EL (cell line): ENCODE measurements at regions not wholly inside any gene's neighbourhood (a gene's known extent, or its start where the extent isn't known, plus 50 kb on each side); places are given as distances from the start of the nearest gene placed in this dataset.
A peak's percentile ranks its signal among the peaks of the same experiment; 100 is the strongest.
"Not testable (repeated sequence)": the region's sequence is repeated elsewhere in the genome, so short reads cannot be mapped to it uniquely, and the experiment has no call there.

Experiments
- DNase-seq: peaks from one replicate; pipeline ENCODE4 v3.0.0-alpha.2; 2016

DNA sequence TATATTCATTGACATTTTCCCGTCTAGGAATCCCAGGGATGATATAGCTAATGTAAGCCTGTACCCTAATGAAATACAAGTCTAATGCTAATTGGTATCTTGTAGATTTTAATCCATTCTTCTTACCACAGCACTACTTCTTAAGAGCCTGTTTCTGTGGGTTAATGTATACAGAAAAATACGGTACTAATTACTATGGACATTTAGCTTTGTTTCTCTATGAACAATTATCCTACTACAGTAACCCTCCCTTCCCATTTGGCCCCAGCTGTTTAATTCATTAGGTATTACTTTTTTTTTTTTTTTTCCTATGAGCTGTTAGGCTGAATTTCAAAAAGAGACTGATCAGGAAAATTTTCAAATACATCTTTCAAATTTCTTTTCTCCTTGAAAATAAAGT is 245.1 kb upstream of the SLC7A11 start:
- DNase-seq: no peak

DNA sequence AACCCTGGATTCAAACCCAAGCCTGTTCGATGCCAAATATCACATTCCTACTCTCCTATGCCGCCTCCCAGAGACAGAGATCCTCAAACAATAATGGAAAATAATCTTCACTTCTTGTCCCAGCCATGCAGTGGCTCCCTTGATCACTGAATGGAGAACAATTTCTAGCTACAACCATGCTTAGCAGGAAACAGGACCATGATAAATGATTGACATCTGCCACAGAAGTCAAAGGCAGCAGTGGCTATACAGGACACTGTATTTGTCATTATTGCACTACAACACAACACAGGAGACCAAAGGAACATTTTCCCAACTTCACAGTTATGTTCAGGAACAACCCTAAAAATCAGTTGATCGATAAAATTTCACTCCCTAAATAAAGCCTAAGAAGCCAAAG is 243.3 kb upstream of the SLC7A11 start:
- no peak for DNase-seq

DNA sequence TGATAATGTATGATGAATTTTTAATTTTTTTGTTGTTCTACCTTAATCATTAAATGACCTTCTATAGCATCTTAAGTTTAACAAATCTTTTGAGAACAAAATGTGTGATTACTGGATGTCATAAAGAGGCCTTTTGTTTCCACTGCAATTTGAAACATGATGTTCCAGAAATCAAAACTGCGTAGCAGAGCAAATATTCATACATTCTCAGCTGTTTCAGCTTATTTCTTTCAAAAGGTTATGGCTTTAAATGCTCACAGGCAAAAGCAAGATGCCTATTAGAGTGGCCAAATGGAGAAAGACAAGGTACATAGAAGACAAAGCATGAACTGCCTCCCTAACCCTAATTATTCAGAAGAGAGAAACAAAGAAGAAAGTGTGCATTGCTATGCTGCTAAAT is 233.0 kb upstream of the SLC7A11 start:
- no peak for DNase-seq

DNA sequence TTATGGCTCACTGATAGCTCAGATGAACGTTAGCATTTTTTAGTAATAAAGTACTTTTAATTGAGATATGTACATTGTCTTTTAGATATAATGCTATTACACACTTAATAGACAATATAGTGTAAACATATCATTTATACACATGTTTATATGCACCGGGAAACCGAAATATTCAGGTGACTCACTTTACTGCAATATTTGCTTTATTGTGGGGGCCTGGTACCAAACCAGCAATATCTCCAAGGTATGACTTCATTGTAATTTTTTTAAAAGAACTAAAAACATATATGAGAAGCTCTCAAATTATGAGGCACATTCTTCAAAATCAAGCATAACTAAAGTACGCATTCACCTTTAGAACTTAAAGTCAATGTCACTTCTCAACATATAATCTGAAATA is 231.2 kb upstream of the SLC7A11 start:
- no peak for DNase-seq

DNA sequence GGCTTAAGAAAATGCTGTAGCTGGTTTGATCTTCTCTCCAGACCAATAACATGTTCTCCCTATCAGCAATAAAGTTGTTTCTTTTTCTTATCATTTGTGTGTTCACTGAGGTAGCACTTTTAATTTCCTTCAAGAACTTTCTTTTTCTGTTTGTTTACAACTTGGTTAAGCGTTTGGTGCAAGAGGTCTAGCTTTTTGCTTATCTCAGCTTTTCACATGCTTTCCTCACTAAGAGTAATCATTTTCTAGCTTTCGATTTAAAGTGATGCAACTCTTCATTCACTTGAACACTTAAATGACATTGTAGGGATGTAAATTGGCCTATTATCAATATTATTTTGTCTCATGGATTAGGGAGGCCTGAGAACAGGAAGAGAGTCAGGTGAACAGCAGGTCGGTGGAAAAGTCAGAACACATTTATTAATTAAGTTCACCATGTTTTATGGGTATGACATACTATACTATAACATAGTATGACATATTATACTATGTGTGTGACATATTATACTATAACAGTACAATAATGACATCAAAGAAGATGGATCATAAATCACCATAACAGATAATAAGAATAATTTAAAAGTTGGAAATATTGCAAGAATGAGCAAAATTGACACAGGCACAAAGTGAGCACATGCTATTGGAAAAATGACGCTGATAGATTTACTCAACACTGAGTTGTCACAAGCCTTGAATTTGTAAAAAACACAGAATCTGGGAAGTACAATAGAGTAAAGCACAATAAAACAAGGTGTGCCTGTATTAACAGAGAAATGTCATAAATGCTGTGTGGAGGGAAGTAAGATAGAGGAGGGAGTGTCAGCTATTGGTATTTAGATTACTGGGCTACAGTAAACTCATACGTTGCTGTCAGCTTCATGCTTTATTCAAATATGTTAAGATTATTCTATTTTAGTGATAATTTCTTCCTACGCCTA is 218.6 kb upstream of the SLC7A11 start:
- no peak for DNase-seq

DNA sequence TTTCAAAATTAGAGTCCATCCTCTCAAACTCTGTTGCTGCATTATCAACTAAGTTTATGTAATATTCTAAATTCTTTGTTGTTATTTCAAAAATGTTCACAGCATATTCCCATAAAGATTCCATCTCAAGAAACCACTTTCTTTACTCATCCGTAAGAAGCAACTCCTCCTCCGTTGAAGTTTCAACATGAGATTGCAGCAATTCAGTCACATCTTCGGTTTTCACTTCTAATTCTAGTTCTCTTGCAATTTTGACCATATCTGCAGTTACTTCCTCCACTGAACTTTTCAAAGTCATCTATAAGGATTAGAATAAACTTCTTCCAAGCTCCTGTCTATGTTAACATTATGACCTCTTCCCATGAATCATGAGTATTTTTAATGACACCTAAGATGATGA is 216.6 kb upstream of the SLC7A11 start:
- DNase-seq: no peak

DNA sequence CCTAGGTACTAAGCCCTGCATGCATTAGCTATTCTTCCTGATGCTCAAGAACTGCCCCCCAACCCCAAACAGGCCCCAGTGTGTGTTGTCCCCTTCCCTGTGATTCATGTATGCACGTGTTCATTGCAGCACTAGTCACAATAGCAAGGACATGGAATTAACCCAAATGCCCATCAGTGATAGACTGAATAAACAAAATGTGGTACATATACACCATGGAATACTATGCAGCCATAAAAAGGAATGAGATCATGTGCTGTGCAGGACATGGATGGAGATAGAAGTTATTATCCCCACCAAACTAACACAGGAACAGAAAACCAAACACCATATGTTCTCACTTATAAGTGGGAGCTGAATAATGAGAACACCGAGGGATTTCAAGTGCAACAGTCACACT is 214.2 kb upstream of the SLC7A11 start:
- not testable (repeated sequence) for DNase-seq

DNA sequence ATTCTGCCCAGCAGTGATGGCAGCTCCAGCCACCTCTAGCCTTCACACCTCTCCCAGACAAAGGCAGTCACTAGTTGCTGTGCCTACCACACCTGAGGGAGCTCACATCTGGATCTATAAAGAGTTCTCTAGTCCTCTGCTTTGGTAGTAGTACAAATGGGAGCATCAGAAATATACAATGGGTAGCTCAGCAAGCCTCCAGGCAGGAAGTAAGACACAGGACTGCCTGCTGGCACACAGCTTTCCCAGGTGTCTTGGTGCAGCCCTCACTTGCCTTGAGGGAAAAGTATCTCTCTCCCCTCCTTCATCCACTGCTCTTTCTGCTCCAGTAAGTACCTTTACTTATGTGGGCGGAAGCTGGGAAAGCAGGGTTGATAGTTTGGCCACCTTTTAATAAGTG is 212.9 kb upstream of the SLC7A11 start:
- DNase-seq: no peak

DNA sequence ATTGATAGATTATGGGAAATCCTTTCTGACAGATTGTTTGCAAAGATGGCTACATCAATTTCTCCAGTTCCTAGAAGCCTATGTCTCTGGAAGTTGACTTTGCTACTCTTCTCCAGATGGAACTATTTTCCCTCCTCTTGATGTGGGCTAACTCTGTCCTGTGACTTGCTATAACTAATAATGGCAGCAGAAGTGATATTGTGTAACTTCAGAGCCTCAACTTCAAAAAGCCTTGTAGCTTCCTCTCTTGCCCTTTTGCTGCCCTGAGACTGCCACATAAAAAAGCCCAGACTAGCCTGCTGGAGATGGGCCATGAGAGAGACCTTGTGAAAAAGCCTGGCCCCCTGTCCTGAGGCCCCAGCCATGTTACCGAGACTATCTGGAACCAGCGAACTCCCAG is 210.7 kb upstream of the SLC7A11 start:
- no peak for DNase-seq

DNA sequence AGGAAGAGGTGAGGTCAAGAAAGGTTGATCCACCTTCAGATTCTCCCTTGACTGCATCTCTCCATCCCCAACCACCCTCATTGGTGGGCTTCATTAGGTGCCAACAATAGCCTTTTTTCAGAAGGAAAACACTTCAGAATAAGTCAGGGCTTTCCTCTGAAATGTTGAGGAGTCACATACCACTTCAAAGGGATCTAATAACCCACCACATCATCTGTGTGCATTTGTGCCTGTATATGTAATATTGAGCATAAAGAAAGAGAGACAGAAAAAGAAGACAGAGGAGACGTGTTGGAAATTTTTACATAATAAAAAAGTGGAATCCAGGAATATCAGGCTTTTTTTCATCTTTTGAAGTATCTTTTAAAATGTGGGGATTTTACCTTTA is 209.1 kb upstream of the SLC7A11 start:
- DNase-seq: no peak

DNA sequence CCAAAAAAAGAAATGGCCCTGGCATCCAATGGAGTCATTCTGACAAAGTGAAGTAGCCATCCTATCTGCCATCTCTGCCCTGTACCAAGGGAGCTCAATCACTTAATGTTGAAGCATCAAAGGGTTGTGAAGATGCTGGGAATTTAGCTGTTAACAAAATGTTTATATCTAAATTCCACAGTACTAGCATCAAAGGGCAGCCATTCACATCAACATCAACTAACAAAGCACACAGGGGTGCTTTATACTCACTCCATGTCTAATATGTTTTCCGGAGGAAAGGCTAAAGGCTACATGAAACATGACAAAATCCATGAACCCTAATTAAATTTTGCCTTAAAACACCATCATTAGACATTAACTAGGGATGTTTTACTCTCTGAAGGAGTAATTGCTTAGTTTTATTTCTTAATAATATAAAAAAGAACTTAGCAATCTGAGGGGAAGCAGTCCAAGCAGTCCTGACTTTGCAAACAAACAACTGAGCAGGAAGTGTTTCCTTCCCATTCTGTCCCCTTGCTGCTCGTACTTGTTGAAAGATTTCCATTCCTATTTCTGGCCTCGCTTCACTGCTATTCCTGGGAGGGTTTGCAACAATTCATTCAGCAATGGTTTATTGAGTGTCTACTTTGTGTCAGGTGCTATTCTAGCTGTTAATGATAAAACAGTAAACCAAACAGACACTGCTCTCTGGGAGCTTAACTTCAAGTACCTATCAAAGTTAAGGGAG is 208.6 kb upstream of the SLC7A11 start:
- no peak for DNase-seq

DNA sequence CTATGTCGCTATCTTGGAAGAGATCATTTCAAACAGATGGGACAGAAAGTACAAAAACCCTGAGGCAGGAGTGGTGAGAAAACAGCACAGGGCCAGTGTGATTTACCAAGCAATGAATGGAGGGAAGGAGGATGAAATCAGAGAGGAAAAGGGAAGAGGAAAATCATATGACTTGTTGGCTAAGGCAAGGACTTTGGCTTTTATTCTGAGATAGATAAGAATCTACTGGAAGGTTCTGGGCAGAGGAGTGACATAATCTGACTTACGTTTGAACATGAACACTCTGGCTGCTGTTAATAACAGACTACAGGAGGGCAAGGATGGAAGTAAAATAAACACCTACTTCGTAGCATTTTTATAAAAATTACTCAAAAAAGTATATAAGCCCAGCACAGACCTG is 207.8 kb upstream of the SLC7A11 start:
- no peak for DNase-seq

DNA sequence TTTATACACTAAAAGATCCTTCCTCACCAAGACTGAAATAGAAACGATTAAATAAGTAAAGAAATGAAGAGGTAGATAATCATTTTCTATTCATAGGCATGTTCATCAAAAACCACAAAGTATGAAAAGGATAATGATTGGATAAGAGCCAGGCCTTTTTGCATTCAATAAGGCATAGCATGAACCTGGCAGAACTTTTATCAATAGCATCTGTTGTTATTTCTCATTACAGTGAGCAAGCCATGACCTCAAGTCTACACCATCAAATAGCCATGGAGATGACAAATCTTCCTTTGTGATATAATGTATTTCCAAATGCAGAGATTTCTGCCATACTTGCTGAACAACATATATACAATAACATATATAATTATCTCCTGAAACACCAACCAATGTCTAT is 206.0 kb upstream of the SLC7A11 start:
- DNase-seq: no peak

DNA sequence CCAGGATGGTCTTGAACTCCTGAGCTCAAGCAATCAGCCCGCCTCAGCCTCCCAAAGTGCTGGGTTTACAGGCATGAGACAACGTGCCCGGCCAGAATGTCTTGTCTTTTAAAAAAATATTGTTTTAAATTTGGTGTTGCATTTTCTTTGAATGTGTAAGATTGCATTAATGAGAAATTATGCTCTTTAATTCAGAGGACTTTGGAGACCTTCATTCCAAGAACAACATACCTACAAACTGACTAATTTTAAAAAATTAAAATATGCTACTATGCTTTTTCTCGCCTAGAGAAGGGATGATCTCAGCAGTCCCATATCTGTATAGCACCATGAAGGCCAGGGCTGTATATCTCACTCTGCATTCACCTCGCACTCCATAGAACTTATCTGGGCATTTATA is 204.3 kb upstream of the SLC7A11 start:
- no peak for DNase-seq

DNA sequence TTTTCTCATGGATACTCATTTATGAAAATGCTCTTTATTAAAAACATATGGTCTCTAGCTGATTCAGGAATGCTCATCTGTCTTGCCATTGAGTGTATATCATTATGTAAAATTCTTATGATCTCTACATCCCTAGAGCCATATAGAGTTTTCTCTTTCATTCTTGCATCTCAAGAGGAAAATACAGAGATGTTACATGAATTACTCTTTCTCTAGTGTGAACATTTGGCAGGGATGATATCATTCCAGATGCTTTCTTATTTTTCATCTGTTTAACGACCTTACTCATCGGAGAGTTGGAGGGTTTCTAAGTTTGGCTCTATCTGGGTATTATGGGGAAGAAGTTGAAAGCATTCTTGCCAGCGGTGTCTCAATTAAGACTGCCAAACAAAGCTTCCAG is 202.9 kb upstream of the SLC7A11 start:
- peak; percentile 66 for DNase-seq

DNA sequence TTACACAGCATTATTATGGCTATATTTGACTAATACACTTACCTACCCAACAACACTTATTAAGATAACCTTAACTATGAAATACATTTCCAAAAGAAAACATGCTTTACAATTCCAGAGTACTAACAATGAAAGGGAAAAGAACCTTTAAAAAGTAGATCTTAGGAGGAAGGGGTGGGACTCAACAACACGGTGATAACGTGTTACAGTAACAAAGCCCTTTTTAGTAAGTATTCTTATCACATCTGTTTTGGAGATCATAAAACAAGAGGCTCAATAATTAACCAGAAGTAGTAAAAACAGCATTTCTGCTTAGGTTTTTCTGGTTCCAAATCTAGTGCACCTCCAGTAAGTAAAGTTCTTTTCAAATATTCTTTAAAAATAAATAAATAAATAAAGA is 202.1 kb upstream of the SLC7A11 start:
- no peak for DNase-seq

DNA sequence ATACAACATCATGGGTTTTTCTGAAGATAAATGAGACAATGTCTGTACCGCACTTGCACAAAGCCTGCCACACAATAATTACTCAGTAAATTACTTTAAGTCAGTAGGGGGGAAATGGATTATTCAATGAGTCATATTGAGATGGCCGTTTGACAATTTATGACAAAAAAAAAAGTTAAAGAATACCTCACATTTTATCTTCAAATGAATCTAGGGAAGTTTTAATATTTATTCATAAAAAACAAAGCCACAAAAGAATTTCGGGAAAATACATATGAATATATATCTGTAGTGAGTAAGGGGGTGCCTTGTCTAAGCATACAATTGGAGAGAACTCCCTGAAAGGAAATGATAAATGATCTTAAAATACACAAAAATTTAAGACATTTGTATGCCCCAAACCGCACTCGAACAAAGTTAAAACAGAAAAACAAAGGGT is 197.0 kb upstream of the SLC7A11 start:
- peak; percentile 65 for DNase-seq

DNA sequence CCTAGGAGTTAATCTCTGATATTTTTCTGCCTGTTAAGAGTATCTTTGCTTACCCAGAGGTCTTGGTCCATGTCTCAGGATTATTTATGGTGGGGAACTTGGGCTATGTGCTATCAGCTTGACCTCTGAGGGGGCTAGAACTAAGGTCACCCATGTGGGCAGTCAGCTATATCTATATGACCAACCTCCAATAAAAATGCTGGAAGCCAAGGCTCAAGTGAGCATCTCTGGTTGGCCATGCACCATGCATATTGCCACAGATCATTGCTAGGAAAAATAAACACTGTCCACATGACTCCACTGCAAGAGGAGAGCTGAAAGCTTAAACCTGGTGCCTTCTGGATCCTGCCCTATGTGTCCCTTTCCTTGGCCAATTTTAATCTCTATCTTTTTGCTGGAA is 196.5 kb upstream of the SLC7A11 start:
- peak; percentile 40 for DNase-seq

DNA sequence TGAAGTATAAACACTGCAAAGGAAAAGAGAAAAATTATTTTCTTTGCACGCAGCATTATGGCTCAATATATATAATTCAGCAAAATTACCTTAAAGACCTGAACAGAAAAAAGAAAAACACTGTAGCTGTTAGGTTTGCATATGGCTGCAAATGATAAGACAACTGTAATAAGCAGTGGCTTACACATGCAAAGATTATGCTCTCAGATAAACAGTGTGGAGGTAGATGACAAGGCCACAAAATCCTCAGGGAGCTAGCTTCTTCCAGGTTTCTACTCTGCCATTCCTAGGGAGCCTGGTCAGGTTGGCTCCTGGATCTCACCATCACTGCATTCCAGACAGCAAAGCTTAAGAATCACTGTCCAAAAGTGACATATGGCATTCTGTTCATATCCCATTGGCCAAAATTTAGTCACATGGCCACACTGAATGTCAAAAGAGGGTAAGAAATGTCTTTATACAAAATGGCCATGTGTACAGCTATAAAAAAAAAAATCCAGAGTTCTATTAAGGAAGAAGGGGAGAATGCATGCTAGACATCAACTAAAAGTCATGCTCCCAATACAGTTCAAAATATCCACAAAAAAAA is 195.2 kb upstream of the SLC7A11 start:
- no peak for DNase-seq

DNA sequence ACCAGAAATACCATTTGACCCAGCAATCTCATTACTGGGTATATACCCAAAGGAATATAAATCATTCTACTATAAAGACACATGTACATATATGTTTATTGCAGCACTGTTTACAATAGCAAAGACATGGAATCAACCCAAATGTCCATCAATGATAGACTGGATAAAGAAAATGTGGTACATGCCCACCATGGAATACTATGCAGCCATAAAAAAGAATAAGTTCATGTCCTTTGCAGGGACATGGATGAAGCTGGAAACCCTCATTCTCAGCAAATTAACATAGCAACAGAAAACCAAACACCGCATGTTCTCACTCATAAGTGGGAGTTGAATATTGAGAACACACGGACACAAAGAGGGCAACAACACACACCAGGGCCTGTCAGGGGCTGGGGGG is 193.6 kb upstream of the SLC7A11 start:
- DNase-seq: not testable (repeated sequence)

DNA sequence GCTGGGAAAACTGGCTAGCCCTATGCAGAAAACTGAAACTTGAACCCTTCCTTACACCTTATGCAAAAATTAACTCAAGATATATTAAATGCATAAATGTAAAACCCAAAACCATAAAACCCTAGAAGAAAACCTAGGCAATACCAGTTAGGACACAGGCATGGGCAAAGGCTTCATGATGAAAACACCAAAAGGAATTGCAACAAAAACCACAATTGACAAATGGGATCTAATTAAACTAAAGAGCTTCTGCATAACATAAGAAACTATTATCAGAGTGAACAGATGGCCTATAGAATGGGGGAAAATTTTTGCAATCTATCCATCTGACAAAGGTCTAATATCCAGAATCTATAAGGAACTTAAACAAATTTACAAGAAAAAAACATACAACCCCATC is 192.9 kb upstream of the SLC7A11 start:
- DNase-seq: not testable (repeated sequence)

DNA sequence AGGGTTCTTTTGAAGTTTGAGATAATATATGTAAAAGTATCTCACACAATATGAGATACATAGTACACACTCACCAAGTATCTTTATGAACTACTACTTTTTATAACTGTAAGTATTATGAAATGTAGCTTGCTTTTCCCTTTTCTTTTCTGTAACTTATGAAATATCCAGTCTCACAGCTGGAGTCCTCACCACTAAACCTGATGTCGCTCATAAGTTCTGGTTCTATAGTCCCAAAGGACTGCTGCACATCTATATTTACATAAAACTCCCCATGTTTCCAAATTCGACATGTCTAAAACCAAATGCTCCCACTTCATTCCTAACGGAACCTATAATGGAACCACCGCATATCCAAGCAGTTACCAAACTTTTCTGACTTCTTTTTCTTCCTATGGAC is 186.5 kb upstream of the SLC7A11 start:
- no peak for DNase-seq

DNA sequence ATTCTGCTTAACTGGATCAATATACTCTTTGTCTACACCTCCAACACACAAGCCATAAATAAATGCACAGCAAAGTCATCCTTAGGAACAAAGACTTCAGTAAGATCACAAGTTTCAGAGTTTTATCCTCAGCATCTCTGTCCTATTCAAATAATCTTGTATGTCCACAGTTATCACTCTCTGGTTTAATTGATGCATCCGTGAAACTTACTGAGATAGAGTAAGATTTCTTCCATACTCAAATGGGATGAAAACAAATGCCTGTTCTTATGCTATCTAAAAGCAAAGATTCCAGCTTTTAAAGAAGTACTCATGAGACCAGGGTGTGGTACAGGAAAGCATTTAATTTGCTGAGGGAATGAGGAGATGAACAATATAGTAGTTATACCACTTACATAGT is 184.6 kb upstream of the SLC7A11 start:
- DNase-seq: no peak

DNA sequence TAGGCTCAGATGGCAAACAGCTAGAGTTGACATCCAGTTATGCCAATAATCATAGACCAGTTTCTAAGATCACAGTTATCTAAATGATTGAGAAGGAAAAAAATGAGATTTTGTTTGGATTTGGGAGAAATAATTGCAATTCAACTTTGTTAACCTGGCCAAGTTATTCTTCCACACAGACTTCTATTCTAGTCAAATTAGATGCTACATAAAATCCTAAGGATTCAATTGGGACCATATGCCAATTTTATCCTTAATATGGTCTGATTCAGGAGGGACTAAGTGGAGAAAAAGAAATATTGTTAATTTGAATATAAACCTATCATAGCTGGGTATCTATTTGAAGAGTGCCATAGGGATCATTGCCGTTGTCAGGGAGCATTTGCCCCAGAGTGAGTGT is 178.3 kb upstream of the SLC7A11 start:
- DNase-seq: no peak
